ENCODE measurements at regions not wholly inside any gene's neighbourhood (a gene's known extent, or its start where the extent isn't known, plus 50 kb on each side); places are given as distances from the start of the nearest gene placed in this dataset.

GRCh38 chr17:77861981-77862645 lies 96.4 kb upstream of the TNRC6C start:
- H3K4me3 ChIP-seq (replicated peaks; ENCODE audit: low read depth, low read length), result no peak overlapping the region
- DNase-seq (ENCODE audit: extremely low read depth, insufficient read length), result no peak
- no peak for TF ChIP-seq CTCF (IDR thresholded peaks at IDR 0.05; ENCODE audit: insufficient read depth, low read length, poor library complexity, severe bottlenecking)
- H3K27me3 ChIP-seq (replicated peaks; ENCODE audit: control insufficient read depth, insufficient read depth, low read length), result no peaks in the 10 kb centered on the region
- H3K36me3 ChIP-seq (ENCODE audit: control insufficient read depth, insufficient read depth, low read length), result no peaks in the 10 kb centered on the region

- no peak for DNase-seq (ENCODE audit: extremely low read depth, insufficient read length)
- no peak for TF ChIP-seq CTCF (IDR thresholded peaks at IDR 0.05; ENCODE audit: insufficient read depth, low read length, poor library complexity, severe bottlenecking)
- H3K36me3 ChIP-seq (ENCODE audit: control insufficient read depth, insufficient read depth, low read length), result no peaks in the 10 kb centered on the region
- H3K4me3 ChIP-seq (replicated peaks; ENCODE audit: low read depth, low read length), result no peak overlapping the region
- no peaks in the 10 kb centered on the region for H3K27me3 ChIP-seq (replicated peaks; ENCODE audit: control insufficient read depth, insufficient read depth, low read length)
Observed at GRCh38 chr17:77862890-77863813, 95.4 kb upstream of the TNRC6C start.

GRCh38 chr17:77863814-77864161 lies 94.7 kb upstream of the TNRC6C start:
- DNase-seq (ENCODE audit: extremely low read depth, insufficient read length), result no peak

DNA sequence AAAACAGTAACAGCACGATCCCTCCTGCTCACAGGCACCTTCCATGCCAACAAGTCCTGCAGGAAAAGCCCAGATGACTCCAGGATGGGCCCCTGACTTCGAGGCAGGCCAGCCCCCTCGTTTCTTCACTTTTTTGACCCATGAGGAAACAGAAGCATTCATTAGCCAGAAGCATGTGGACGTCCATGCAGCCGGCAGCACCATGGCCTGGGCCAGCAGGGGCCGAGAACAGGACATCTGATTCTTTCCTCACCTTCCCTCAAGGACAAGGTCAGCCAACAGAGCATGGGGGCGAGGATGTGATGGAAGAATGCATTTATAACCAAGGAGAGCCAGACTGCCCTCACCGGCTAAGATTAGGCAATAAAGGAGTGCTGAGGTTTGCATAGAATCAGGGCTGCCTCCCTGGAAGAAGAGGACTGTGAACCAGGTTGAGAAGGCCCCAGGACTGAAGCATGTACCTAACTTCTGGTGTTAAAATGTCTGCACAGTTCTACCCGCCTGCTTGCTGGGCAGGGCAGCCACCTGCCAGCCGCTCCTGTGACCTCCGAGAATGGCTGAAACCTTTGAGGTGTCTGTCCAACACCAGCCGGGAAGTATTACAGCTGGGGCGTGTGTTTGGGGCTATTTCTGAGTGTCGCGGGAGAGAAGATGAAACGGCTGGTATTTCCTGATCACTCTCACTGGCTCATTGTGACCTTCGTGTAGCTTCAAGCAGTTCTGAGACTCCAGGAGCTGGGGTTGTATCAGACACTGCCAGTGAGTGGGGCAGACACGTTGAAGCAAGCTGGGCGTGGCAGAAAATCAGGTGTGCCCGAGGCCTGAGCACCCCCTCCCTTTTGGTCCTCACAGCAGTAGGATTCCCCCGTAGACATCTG lies 94.0 kb upstream of the TNRC6C start:
- no peaks in the 10 kb centered on the region for H3K36me3 ChIP-seq (ENCODE audit: control insufficient read depth, insufficient read depth, low read length)
- DNase-seq (ENCODE audit: extremely low read depth, insufficient read length), result no peak
- TF ChIP-seq CTCF (IDR thresholded peaks at IDR 0.05; ENCODE audit: insufficient read depth, low read length, poor library complexity, severe bottlenecking), result no peak
- H3K4me3 ChIP-seq (replicated peaks; ENCODE audit: low read depth, low read length), result no peak overlapping the region
- H3K27me3 ChIP-seq (replicated peaks; ENCODE audit: control insufficient read depth, insufficient read depth, low read length), result no peaks in the 10 kb centered on the region

More at GRCh38 chr17:77863814-77864161, 94.7 kb upstream of the TNRC6C start:
- no peak for TF ChIP-seq CTCF (IDR thresholded peaks at IDR 0.05; ENCODE audit: insufficient read depth, low read length, poor library complexity, severe bottlenecking)
- no peaks in the 10 kb centered on the region for H3K36me3 ChIP-seq (ENCODE audit: control insufficient read depth, insufficient read depth, low read length)
- H3K4me3 ChIP-seq (replicated peaks; ENCODE audit: low read depth, low read length), result no peak overlapping the region
- no peaks in the 10 kb centered on the region for H3K27me3 ChIP-seq (replicated peaks; ENCODE audit: control insufficient read depth, insufficient read depth, low read length)

DNA sequence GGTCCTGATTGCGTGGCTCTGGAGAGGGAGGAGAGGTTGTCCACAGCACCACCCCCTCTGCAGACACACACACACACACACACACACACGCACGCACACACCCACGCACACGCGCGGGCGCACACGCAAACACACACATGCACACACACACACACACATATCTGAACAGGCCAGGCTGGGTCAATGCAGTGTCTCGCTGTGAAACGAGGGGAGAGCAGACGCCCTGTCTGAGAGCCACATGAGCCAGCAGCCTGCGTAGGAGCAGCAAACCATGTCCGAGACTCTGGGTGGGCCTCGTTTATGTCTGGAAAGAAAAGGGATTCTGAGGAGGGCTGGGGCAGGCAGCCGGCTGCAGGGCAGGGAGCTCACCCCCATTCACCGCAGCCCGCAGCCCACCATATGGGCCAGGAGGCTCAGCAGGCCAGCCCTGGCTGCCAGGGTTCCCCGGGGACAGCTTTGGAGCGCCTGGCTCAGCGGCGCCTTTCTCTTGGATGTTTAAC lies 93.3 kb upstream of the TNRC6C start:
- H3K4me3 ChIP-seq (replicated peaks; ENCODE audit: low read depth, low read length), result no peak overlapping the region
- no peak for DNase-seq (ENCODE audit: extremely low read depth, insufficient read length)
- no peaks in the 10 kb centered on the region for H3K27me3 ChIP-seq (replicated peaks; ENCODE audit: control insufficient read depth, insufficient read depth, low read length)
- no peaks in the 10 kb centered on the region for H3K36me3 ChIP-seq (ENCODE audit: control insufficient read depth, insufficient read depth, low read length)
- TF ChIP-seq CTCF (IDR thresholded peaks at IDR 0.05; ENCODE audit: insufficient read depth, low read length, poor library complexity, severe bottlenecking), result no peak

Measured in GM06990 (cell line).